ENCODE measurements at regions not wholly inside any gene's neighbourhood (a gene's known extent, or its start where the extent isn't known, plus 50 kb on each side); places are given as distances from the start of the nearest gene placed in this dataset.
"Not testable (repeated sequence)": the region's sequence is repeated elsewhere in the genome, so short reads cannot be mapped to it uniquely, and the experiment has no call there.

- DNase-seq (ENCODE audit: low read depth in 4 of 4, low spot score in 2 of 4) = not testable (repeated sequence)
These were observed 71.2 kb upstream of the ZNF519 start for GRCh38 chr18:14203424-14203823.

DNA sequence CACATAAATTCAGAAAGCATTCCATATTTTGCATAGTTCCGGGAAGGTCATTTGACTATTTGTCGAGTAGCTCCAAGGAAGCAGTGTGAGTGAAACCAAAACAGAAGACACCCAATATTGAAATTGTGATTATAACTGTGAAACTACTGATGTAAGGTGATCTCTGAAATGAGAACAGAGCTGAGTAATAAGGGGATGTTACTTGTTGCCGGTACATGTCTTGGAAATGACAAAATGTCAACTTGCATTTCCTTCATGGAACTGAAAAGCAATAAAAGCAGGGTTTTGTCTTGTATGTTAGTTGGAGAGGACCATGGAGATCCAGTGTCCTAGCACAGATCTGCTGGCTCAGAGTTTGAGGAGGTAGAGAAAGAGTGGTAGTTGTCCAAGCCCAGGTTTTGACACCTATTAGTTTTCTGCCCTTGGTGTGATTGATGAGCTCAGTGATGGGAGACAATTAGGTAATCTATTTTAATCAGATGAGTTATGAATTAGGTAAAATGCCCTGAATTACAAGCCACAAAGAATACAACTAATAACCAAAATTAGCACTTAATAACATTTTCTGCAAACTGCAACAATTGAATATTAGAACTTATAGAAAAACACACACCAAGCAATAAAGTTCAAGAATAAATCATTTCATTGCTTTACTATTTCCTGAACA lies 58.7 kb upstream of the ZNF519 start:
- DNase-seq (ENCODE audit: low read depth in 4 of 4, low spot score in 2 of 4) = not testable (repeated sequence)

GRCh38 chr18:14189858-14190257 lies 57.6 kb upstream of the ZNF519 start:
- DNase-seq (ENCODE audit: low read depth in 4 of 4, low spot score in 2 of 4) = no peak

GRCh38 chr18:14188751-14189406 lies 56.6 kb upstream of the ZNF519 start:
- DNase-seq (ENCODE audit: low read depth in 4 of 4, low spot score in 2 of 4) = not testable (repeated sequence)

Measured in left renal cortex interstitium (tissue), 4 donors.